Upper lobe of left lung (tissue), 6 donors: ENCODE measurements at regions not wholly inside any gene's neighbourhood (a gene's known extent, or its start where the extent isn't known, plus 50 kb on each side); places are given as distances from the start of the nearest gene placed in this dataset.

ENCODE experiments used
- ATAC-seq, 2 donors: fragments of 200-7000 bp; cut with Tn5 transposase; one replicate each; pipeline ENCODE4 v1.9.1; 2022; ENCODE audit warnings: mild to moderate bottlenecking in 2 of 2, moderate library complexity in 2 of 2; ENCODE audit not compliant: low FRiP score in 2 of 2
- DNase-seq, 2 donors: peaks; one replicate each; pipeline ENCODE4 v3.0.0-alpha.2; 2019 to 2020
- H3K27ac ChIP-seq, 4 donors: fragments of 200-600 bp; sonication (generic); one replicate each; pipeline ENCODE4 v1.5.1; 2016 to 2019
- H3K27me3 ChIP-seq, 4 donors: fragments of 200-600 bp; sonication (generic); one replicate each; pipeline ENCODE4 v1.5.1; 2017 to 2019
- H3K36me3 ChIP-seq, 4 donors: fragments of 200-600 bp; sonication (generic); one replicate each; pipeline ENCODE4 v1.5.1; 2016 to 2019
- H3K4me1 ChIP-seq, 4 donors: fragments of 200-600 bp; sonication (generic); one replicate each; pipeline ENCODE4 v1.5.1; 2018 to 2019
- H3K4me3 ChIP-seq, 4 donors: fragments of 200-600 bp; sonication (generic); one replicate each; pipeline ENCODE4 v1.5.1; 2017 to 2019; ENCODE audit warnings: mild to moderate bottlenecking in 2 of 4, moderate library complexity in 1 of 4
- H3K9me3 ChIP-seq, 4 donors: fragments of 200-600 bp; sonication (generic); one replicate each; pipeline ENCODE4 v1.5.1; 2018 to 2019
- CTCF ChIP-seq, 6 experiments: fragments of 450-650 bp in 4 of 6; fragments of 200-600 bp in 2 of 6; sonication (generic) in 2 of 6; IDR thresholded peaks; one replicate each; pipeline ENCODE4 v1.5.1; 2016 to 2019; ENCODE audit warnings: antibody characterized with exemption in 6 of 6
- EP300 ChIP-seq, 4 donors: sonication (generic); formaldehyde crosslinking; IDR thresholded peaks; one replicate each; pipeline ENCODE4 v1.5.1; 2017; ENCODE audit warnings: antibody characterized with exemption in 4 of 4, control low read depth in 2 of 4
- POLR2A ChIP-seq, 4 donors: fragments of 450-650 bp; IDR thresholded peaks; one replicate each; pipeline ENCODE4 v1.5.1; 2016 to 2017; ENCODE audit warnings: antibody characterized with exemption in 4 of 4, mild to moderate bottlenecking in 2 of 4
- POLR2AphosphoS5 ChIP-seq, 2 donors: sonication (generic); formaldehyde crosslinking; IDR thresholded peaks; one replicate each; pipeline ENCODE4 v1.5.1; 2017; ENCODE audit warnings: antibody characterized with exemption in 2 of 2
- WGBS, 2 donors: methylation state at CpG; one replicate each; pipeline ENCODE4 v1.1.5; 2017 to 2018; 5-methylcytosine and 5-hydroxymethylcytosine counted together
- donor health status: DM: no; HTN: no; CAD: no; lungs with moderate emphysema.
- donor health status: DM: no; HTN: yes; CAD: no; lungs with severe emphysema.

GRCh38 chr3:79542-79941 lies 117.0 kb upstream of the CHL1 start:
- no peak overlapping the region for H3K27ac ChIP-seq
- TF ChIP-seq POLR2AphosphoS5 (IDR thresholded peaks at IDR 0.05) (no peak), CTCF (IDR thresholded peaks at IDR 0.05) (no peak), EP300 (IDR thresholded peaks at IDR 0.05) (no peak), POLR2A (IDR thresholded peaks at IDR 0.05) (no peak)
- H3K4me1 ChIP-seq = no peaks in the 10 kb centered on the region
- ATAC-seq = no peak
- no peaks in the 10 kb centered on the region for H3K9me3 ChIP-seq
- H3K4me3 ChIP-seq = no peak overlapping the region
- no peaks in the 10 kb centered on the region for H3K36me3 ChIP-seq
- 55 to 57% methylated on average over 2 of the region's 2 CpGs for WGBS, 2 donors
- H3K27me3 ChIP-seq = no peaks in the 10 kb centered on the region
- DNase-seq = no peak

- DNase-seq (no peak), ATAC-seq (no peak)
- Histone ChIP-seq H3K4me3 (no peak overlapping the region), H3K36me3 (no peaks in the 10 kb centered on the region), H3K27me3 (no peaks in the 10 kb centered on the region), H3K9me3 (no peaks in the 10 kb centered on the region), H3K27ac (no peak overlapping the region), H3K4me1 (no peaks in the 10 kb centered on the region)
- TF ChIP-seq EP300 (IDR thresholded peaks at IDR 0.05) (no peak), CTCF (IDR thresholded peaks at IDR 0.05) (no peak), POLR2AphosphoS5 (IDR thresholded peaks at IDR 0.05) (no peak), POLR2A (IDR thresholded peaks at IDR 0.05) (no peak)
- WGBS, 2 donors = 66 to 75% methylated on average over 2 of the region's 2 CpGs
Observed at GRCh38 chr3:82508-82907, 114.1 kb upstream of the CHL1 start.

GRCh38 chr3:83096-83495 lies 113.5 kb upstream of the CHL1 start:
- no peak for DNase-seq
- Histone ChIP-seq H3K36me3 (no peaks in the 10 kb centered on the region), H3K27me3 (no peaks in the 10 kb centered on the region), H3K9me3 (no peaks in the 10 kb centered on the region), H3K4me3 (no peak overlapping the region), H3K4me1 (no peaks in the 10 kb centered on the region), H3K27ac (no peak overlapping the region)
- WGBS, 2 donors = 75 to 86% methylated on average over 2 of the region's 2 CpGs
- TF ChIP-seq CTCF (IDR thresholded peaks at IDR 0.05) (no peak), POLR2A (IDR thresholded peaks at IDR 0.05) (no peak), POLR2AphosphoS5 (IDR thresholded peaks at IDR 0.05) (no peak), EP300 (IDR thresholded peaks at IDR 0.05) (no peak)
- ATAC-seq = no peak

- no peaks in the 10 kb centered on the region for H3K36me3 ChIP-seq
- no peak overlapping the region for H3K4me3 ChIP-seq
- H3K4me1 ChIP-seq = no peaks in the 10 kb centered on the region
- DNase-seq (no peak), ATAC-seq (no peak)
- H3K27ac ChIP-seq = no peak overlapping the region
- WGBS, 2 donors = 81 to 89% methylated on average over 2 of the region's 2 CpGs
- TF ChIP-seq POLR2A (IDR thresholded peaks at IDR 0.05) (no peak), CTCF (IDR thresholded peaks at IDR 0.05) (no peak), POLR2AphosphoS5 (IDR thresholded peaks at IDR 0.05) (no peak), EP300 (IDR thresholded peaks at IDR 0.05) (no peak)
- no peaks in the 10 kb centered on the region for H3K27me3 ChIP-seq
- H3K9me3 ChIP-seq = no peaks in the 10 kb centered on the region
Observed at GRCh38 chr3:85180-85579, 111.4 kb upstream of the CHL1 start.

- H3K9me3 ChIP-seq = no peaks in the 10 kb centered on the region
- H3K27ac ChIP-seq = no peak overlapping the region
- TF ChIP-seq CTCF (IDR thresholded peaks at IDR 0.05) (no peak), EP300 (IDR thresholded peaks at IDR 0.05) (no peak), POLR2AphosphoS5 (IDR thresholded peaks at IDR 0.05) (no peak), POLR2A (IDR thresholded peaks at IDR 0.05) (no peak)
- 38 to 53% methylated on average over 1 of the region's 1 CpG for WGBS, 2 donors
- DNase-seq (no peak), ATAC-seq (no peak)
- no peaks in the 10 kb centered on the region for H3K36me3 ChIP-seq
- no peak overlapping the region for H3K4me3 ChIP-seq
- H3K4me1 ChIP-seq = no peaks in the 10 kb centered on the region
- H3K27me3 ChIP-seq = no peaks in the 10 kb centered on the region
Observed at GRCh38 chr3:88267-88666, 108.3 kb upstream of the CHL1 start.
